ENCODE measurements at regions not wholly inside any gene's neighbourhood (a gene's known extent, or its start where the extent isn't known, plus 50 kb on each side); places are given as distances from the start of the nearest gene placed in this dataset.

DNA sequence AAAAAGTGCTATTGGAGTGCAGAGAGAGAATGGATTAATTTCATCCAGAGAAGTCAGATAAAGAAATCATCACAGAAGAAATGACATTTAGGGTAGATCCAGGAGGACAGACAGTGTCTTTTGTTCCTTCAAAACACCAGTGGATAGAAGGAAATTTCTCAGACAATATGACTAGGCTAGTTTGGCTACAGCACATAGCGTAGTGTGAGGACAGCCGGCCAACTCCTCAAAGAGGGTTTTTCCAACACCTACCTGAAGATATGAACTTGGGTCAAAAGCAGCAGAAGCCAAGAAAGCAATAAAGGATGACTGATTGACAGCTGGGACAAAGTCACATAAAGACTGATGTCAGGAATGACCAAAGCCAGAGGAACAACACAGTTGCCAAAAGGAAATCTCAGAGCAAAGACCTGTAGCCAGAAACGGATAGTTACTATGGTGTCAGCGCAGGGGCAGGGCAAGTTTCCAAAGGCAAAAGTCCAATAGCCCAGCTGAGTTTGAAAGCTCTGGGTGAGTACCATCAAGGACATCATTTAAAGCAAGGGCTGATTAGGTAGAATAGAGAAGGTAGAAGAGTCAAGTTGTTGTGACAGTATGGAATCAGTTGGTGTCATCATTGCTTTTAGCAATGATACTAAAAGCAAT lies 58.7 kb upstream of the PDE3A start:
- intact Hi-C loops (cut with DNase I), result no loop called here
- 68 to 85% methylated on average over 4 of the region's 4 CpGs for whole genome bisulfite sequencing, 2 donors

DNA sequence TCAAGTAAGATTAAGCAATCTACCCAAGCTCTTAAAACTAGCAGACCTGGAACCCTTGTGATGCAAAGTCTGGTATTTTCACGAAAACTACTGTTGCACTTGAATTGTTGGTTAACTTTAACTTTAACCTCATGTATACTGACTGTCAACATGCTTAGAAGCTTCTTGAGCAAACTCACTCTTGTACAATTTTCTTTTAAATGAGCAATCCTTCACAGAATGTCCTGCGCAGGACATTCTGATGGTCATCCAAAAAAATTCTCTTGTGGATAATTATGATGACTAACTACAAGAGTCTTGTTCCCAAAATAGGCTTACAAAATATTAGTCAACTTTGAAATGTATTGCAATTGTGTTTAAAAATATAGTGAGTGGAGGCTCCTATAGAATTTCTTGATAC lies 54.0 kb upstream of the PDE3A start:
- Histone ChIP-seq H3K4me1 (no peaks in the 10 kb centered on the region), H3K4me3 (no peak overlapping the region), H3K27ac (no peak overlapping the region), H3K36me3 (no peaks in the 10 kb centered on the region), H3K27me3 (no peaks in the 10 kb centered on the region), H3K9me3 (no peaks in the 10 kb centered on the region)
- 87 to 97% methylated on average over 2 of the region's 2 CpGs for WGBS, 2 donors
- DNase-seq, result no peak
- intact Hi-C loops (cut with DNase I), result no loop called here
- TF ChIP-seq, protein P1, sequence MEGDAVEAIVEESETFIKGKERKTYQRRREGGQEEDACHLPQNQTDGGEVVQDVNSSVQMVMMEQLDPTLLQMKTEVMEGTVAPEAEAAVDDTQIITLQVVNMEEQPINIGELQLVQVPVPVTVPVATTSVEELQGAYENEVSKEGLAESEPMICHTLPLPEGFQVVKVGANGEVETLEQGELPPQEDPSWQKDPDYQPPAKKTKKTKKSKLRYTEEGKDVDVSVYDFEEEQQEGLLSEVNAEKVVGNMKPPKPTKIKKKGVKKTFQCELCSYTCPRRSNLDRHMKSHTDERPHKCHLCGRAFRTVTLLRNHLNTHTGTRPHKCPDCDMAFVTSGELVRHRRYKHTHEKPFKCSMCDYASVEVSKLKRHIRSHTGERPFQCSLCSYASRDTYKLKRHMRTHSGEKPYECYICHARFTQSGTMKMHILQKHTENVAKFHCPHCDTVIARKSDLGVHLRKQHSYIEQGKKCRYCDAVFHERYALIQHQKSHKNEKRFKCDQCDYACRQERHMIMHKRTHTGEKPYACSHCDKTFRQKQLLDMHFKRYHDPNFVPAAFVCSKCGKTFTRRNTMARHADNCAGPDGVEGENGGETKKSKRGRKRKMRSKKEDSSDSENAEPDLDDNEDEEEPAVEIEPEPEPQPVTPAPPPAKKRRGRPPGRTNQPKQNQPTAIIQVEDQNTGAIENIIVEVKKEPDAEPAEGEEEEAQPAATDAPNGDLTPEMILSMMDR (IDR thresholded peaks at IDR 0.05), result no peak
- no peak for TF ChIP-seq POLR2A (IDR thresholded peaks at IDR 0.05)
- TF ChIP-seq POLR2AphosphoS5 (IDR thresholded peaks at IDR 0.05), result no peak
- no peak for TF ChIP-seq EP300 (IDR thresholded peaks at IDR 0.05)

More for the DNA sequence above, 58.7 kb upstream of the PDE3A start:
- Histone ChIP-seq H3K4me1 (no peaks in the 10 kb centered on the region), H3K4me3 (no peak overlapping the region), H3K27me3 (no peaks in the 10 kb centered on the region), H3K36me3 (no peaks in the 10 kb centered on the region), H3K27ac (no peak overlapping the region), H3K9me3 (peaks cover 0 to 3% (median 0%) of the 10 kb centered on the region in 4 donors)
- DNase-seq, result no peak
- TF ChIP-seq EP300 (IDR thresholded peaks at IDR 0.05) (no peak), POLR2A (IDR thresholded peaks at IDR 0.05) (no peak), POLR2AphosphoS5 (IDR thresholded peaks at IDR 0.05) (no peak)
- TF ChIP-seq, protein P1 (IDR thresholded peaks at IDR 0.05), result no peak

DNA sequence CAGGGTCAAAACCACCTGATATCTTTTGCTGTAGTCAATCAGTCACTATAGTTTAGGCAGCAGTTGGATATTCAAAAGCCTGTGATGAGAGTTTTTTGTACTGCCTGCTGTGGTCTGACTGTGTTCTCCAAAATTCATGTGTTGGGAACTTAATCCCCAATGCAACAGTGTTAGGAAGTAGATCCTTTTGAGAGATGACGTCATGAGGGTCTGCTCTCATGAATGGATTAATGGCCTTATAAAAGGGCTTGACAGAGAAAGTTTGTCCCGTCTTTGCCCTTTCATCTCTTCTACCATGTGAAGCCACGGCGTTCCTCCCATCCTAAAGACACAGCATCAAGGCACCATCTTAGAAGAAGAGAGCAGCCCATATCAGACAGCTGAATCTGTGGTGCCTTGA lies 50.8 kb upstream of the PDE3A start:
- no peaks in the 10 kb centered on the region for H3K36me3 ChIP-seq
- no peak for DNase-seq
- 93 to 95% methylated on average over 4 of the region's 4 CpGs for WGBS, 2 donors
- no peaks in the 10 kb centered on the region for H3K27me3 ChIP-seq
- intact Hi-C loops (cut with DNase I), result no loop called here
- no peak overlapping the region for H3K4me3 ChIP-seq
- H3K4me1 ChIP-seq, result no peaks in the 10 kb centered on the region
- no peak overlapping the region for H3K27ac ChIP-seq
- TF ChIP-seq POLR2AphosphoS5 (IDR thresholded peaks at IDR 0.05) (no peak), POLR2A (IDR thresholded peaks at IDR 0.05) (no peak), EP300 (IDR thresholded peaks at IDR 0.05) (no peak)
- TF ChIP-seq, protein P1 (IDR thresholded peaks at IDR 0.05), result no peak
- H3K9me3 ChIP-seq, result no peaks in the 10 kb centered on the region

Small RNA genes lying in the stretch of these regions (small RNA-seq; reads per million reads assigned to genes)
- gene RNU1-146P, result 0 reads per million in 3 donors

Data from sigmoid colon (tissue), 6 donors.